ENCODE measurements at regions not wholly inside any gene's neighbourhood (a gene's known extent, or its start where the extent isn't known, plus 50 kb on each side); places are given as distances from the start of the nearest gene placed in this dataset.
"Not testable (repeated sequence)": the region's sequence is repeated elsewhere in the genome, so short reads cannot be mapped to it uniquely, and the experiment has no call there.

GRCh38 chr18:22525313-22525712, 107.6 kb upstream of the CTAGE1 start:
- Histone ChIP-seq H3K9me2 (ENCODE audit: low read depth, low read length) (no peaks in the 10 kb centered on the region), H3K9me3 (ENCODE audit: low read length) (no peaks in the 10 kb centered on the region), H3K27ac (ENCODE audit: low read depth, low read length, poor library complexity, severe bottlenecking) (no peak overlapping the region), H2AFZ (ENCODE audit: low read length) (no peak overlapping the region), H3K4me2 (ENCODE audit: low read length) (no peak overlapping the region), H3K9ac (ENCODE audit: low read length) (no peak overlapping the region), H3K4me1 (ENCODE audit: insufficient read depth, low read length, severe bottlenecking) (no peaks in the 10 kb centered on the region), H3K27me3 (ENCODE audit: insufficient read depth, low read length) (0 out of 2 replicates have a peak, but pooled peaks cover 3% of the 10 kb centered on the region), H4K20me1 (ENCODE audit: insufficient read depth, low read length) (no peaks in the 10 kb centered on the region), H3F3A (ENCODE audit: insufficient read depth, low read length) (no peaks in the 10 kb centered on the region), H3K4me3 (ENCODE audit: low read depth, low read length, poor library complexity, severe bottlenecking) (no peak overlapping the region), H3K36me3 (ENCODE audit: insufficient read depth, low read length) (no peaks in the 10 kb centered on the region), H3K79me2 (ENCODE audit: insufficient read depth, low read length) (no peaks in the 10 kb centered on the region)
- TF ChIP-seq, protein P1, sequence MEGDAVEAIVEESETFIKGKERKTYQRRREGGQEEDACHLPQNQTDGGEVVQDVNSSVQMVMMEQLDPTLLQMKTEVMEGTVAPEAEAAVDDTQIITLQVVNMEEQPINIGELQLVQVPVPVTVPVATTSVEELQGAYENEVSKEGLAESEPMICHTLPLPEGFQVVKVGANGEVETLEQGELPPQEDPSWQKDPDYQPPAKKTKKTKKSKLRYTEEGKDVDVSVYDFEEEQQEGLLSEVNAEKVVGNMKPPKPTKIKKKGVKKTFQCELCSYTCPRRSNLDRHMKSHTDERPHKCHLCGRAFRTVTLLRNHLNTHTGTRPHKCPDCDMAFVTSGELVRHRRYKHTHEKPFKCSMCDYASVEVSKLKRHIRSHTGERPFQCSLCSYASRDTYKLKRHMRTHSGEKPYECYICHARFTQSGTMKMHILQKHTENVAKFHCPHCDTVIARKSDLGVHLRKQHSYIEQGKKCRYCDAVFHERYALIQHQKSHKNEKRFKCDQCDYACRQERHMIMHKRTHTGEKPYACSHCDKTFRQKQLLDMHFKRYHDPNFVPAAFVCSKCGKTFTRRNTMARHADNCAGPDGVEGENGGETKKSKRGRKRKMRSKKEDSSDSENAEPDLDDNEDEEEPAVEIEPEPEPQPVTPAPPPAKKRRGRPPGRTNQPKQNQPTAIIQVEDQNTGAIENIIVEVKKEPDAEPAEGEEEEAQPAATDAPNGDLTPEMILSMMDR (IDR thresholded peaks at IDR 0.05; ENCODE audit: low read length) = no peak
- TF ChIP-seq EZH2 (IDR thresholded peaks at IDR 0.05; ENCODE audit: borderline replicate concordance, low read length) = no peak

DNA sequence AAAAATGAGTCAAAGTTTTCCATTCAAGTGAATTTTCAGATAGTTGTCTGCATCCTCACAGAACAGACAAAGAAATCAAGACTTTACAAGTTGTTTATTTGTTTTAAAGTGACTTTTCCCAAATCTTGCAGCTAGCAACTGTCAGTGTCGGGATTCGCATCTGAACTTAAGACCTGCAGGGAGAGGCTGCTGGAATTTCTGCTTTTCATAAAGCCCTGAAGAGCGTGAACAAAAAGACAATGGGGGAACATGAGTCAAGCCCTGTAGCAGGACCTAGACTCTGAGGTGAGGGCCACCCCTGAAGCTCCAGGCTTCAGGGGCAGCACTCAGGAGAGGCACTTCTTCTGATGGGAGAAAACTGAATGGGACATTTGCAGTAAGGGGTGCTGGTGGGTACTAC, 108.2 kb upstream of the CTAGE1 start:
- TF ChIP-seq, protein P1 (IDR thresholded peaks at IDR 0.05; ENCODE audit: low read length) = no peak
- TF ChIP-seq EZH2 (IDR thresholded peaks at IDR 0.05; ENCODE audit: borderline replicate concordance, low read length) = no peak
- Histone ChIP-seq H3K4me3 (ENCODE audit: low read depth, low read length, poor library complexity, severe bottlenecking) (no peak overlapping the region), H3K9ac (ENCODE audit: low read length) (no peak overlapping the region), H3K27me3 (ENCODE audit: insufficient read depth, low read length) (0 out of 2 replicates have a peak, but pooled peaks cover 3% of the 10 kb centered on the region), H3K4me2 (ENCODE audit: low read length) (no peak overlapping the region), H3K4me1 (ENCODE audit: insufficient read depth, low read length, severe bottlenecking) (no peaks in the 10 kb centered on the region), H3K79me2 (ENCODE audit: insufficient read depth, low read length) (no peaks in the 10 kb centered on the region), H3K27ac (ENCODE audit: low read depth, low read length, poor library complexity, severe bottlenecking) (no peak overlapping the region), H4K20me1 (ENCODE audit: insufficient read depth, low read length) (no peaks in the 10 kb centered on the region), H3F3A (ENCODE audit: insufficient read depth, low read length) (no peaks in the 10 kb centered on the region), H3K36me3 (ENCODE audit: insufficient read depth, low read length) (no peaks in the 10 kb centered on the region), H3K9me3 (ENCODE audit: low read length) (no peaks in the 10 kb centered on the region), H2AFZ (ENCODE audit: low read length) (no peak overlapping the region), H3K9me2 (ENCODE audit: low read depth, low read length) (no peaks in the 10 kb centered on the region)

DNA sequence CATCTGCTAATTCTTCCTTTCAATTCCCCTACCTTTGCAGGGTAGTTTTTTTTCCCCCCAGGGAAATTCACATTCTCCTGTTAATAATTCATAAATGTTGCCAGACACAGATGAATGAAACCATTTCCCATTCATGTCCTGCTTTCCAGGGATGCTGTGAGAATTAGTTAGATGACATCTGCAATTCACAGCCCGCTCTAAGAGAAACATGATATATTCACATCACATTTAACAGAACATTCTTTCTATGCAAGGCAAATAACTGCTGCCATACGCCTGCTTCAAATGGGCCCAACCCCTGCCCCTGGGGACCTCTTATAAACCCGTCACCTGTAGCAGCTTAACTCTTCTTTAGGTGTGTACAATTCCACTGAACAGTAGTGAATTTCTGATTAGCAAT, 110.6 kb upstream of the CTAGE1 start:
- Histone ChIP-seq H3K4me2 (ENCODE audit: low read length) (no peak overlapping the region), H2AFZ (ENCODE audit: low read length) (no peak overlapping the region), H3K36me3 (ENCODE audit: insufficient read depth, low read length) (no peaks in the 10 kb centered on the region), H3K4me3 (ENCODE audit: low read depth, low read length, poor library complexity, severe bottlenecking) (no peak overlapping the region), H3F3A (ENCODE audit: insufficient read depth, low read length) (no peaks in the 10 kb centered on the region), H3K9me3 (ENCODE audit: low read length) (no peaks in the 10 kb centered on the region), H3K27ac (ENCODE audit: low read depth, low read length, poor library complexity, severe bottlenecking) (no peak overlapping the region), H3K4me1 (ENCODE audit: insufficient read depth, low read length, severe bottlenecking) (no peaks in the 10 kb centered on the region), H4K20me1 (ENCODE audit: insufficient read depth, low read length) (no peaks in the 10 kb centered on the region), H3K9ac (ENCODE audit: low read length) (no peak overlapping the region), H3K79me2 (ENCODE audit: insufficient read depth, low read length) (no peaks in the 10 kb centered on the region), H3K9me2 (ENCODE audit: low read depth, low read length) (no peaks in the 10 kb centered on the region), H3K27me3 (ENCODE audit: insufficient read depth, low read length) (0 out of 2 replicates have a peak, but pooled peaks cover 3% of the 10 kb centered on the region)
- TF ChIP-seq, protein P1 (IDR thresholded peaks at IDR 0.05; ENCODE audit: low read length) = no peak
- no peak for TF ChIP-seq EZH2 (IDR thresholded peaks at IDR 0.05; ENCODE audit: borderline replicate concordance, low read length)

DNA sequence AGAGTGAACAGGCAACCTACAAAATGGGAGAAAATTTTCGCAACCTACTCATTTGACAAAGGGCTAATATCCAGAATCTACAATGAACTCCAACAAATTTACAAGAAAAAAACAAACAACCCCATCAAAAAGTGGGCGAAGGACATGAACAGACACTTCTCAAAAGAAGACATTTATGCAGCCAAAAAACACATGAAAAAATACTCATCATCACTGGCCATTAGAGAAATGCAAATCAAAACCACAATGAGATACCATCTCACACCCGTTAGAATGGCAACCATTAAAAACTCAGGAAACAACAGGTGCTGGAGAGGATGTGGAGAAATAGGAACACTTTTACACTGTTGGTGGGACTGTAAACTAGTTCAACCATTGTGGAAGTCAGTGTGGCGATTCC, 117.0 kb upstream of the CTAGE1 start:
- not testable (repeated sequence) for H3F3A ChIP-seq (ENCODE audit: insufficient read depth, low read length); H3K27me3 ChIP-seq (ENCODE audit: insufficient read depth, low read length); H3K4me1 ChIP-seq (ENCODE audit: insufficient read depth, low read length, severe bottlenecking); H3K9me3 ChIP-seq (ENCODE audit: low read length); H3K9ac ChIP-seq (ENCODE audit: low read length); H3K4me2 ChIP-seq (ENCODE audit: low read length); H3K36me3 ChIP-seq (ENCODE audit: insufficient read depth, low read length); H3K79me2 ChIP-seq (ENCODE audit: insufficient read depth, low read length); H3K9me2 ChIP-seq (ENCODE audit: low read depth, low read length); H3K27ac ChIP-seq (ENCODE audit: low read depth, low read length, poor library complexity, severe bottlenecking); H4K20me1 ChIP-seq (ENCODE audit: insufficient read depth, low read length); H2AFZ ChIP-seq (ENCODE audit: low read length); H3K4me3 ChIP-seq (ENCODE audit: low read depth, low read length, poor library complexity, severe bottlenecking)
